CD4-positive, CD25-positive, alpha-beta regulatory T cell (primary cell): ENCODE measurements at regions not wholly inside any gene's neighbourhood (a gene's known extent, or its start where the extent isn't known, plus 50 kb on each side); places are given as distances from the start of the nearest gene placed in this dataset.

Experiments used
- ATAC-seq, 2 donors: fragments of 150-1000 bp; cut with Tn5 transposase; one replicate each; pipeline ENCODE4 v1.10.0; 2021; ENCODE audit warnings: low read depth in 2 of 2, moderate number of reproducible peaks in 2 of 2, moderate library complexity in 1 of 2
- DNase-seq, 3 donors: peaks; one replicate each; pipeline versions ENCODE4 v3.0.0 to v3.0.0-alpha.2; 2012 to 2022; ENCODE audit warnings: mixed read lengths in 1 of 3
- H3K27ac ChIP-seq: one replicate; pipeline ENCODE4 v1.7.0; 2013; ENCODE audit warnings: mild to moderate bottlenecking, low read length; ENCODE audit not compliant: insufficient read depth, poor library complexity, severe bottlenecking
- H3K27me3 ChIP-seq: one replicate; pipeline ENCODE4 v1.7.0; 2013; ENCODE audit warnings: low read length; ENCODE audit not compliant: control insufficient read depth, insufficient read depth
- H3K36me3 ChIP-seq: one replicate; pipeline ENCODE4 v1.7.0; 2013; ENCODE audit warnings: mild to moderate bottlenecking, low read length, moderate library complexity; ENCODE audit not compliant: control insufficient read depth, insufficient read depth
- H3K4me1 ChIP-seq: 2 replicates; pipeline ENCODE4 v1.7.0; 2013; ENCODE audit warnings: mild to moderate bottlenecking, low read length; ENCODE audit not compliant: insufficient read depth, control insufficient read depth, poor library complexity, severe bottlenecking
- H3K4me3 ChIP-seq: one replicate; pipeline ENCODE4 v1.7.0; 2013; ENCODE audit warnings: low read depth, mild to moderate bottlenecking, low read length, moderate library complexity
- H3K9me3 ChIP-seq, 2 experiments: 1 replicate in 1 of 2; 2 replicates in 1 of 2; pipeline ENCODE4 v1.7.0; 2013; ENCODE audit warnings: low read length in 2 of 2, mild to moderate bottlenecking in 1 of 2, moderate library complexity in 1 of 2; ENCODE audit not compliant: control insufficient read depth in 2 of 2
- H3K27ac Mint-ChIP-seq, 3 donors: one replicate each; pipeline ENCODE4 v1.8.0; 2020 to 2022; ENCODE audit warnings: mild to moderate bottlenecking in 3 of 3, mixed read lengths in 3 of 3, moderate library complexity in 2 of 3
- H3K27me3 Mint-ChIP-seq: one replicate; pipeline ENCODE4 v1.8.0; 2022; ENCODE audit warnings: mild to moderate bottlenecking, mixed read lengths
- H3K36me3 Mint-ChIP-seq: one replicate; pipeline ENCODE4 v1.8.0; 2020; ENCODE audit warnings: mixed read lengths
- H3K4me1 Mint-ChIP-seq, 4 donors: one replicate each; pipeline ENCODE4 v1.8.0; 2020 to 2022; ENCODE audit warnings: mixed read lengths in 4 of 4, mild to moderate bottlenecking in 1 of 4
- H3K4me3 Mint-ChIP-seq, 4 donors: one replicate each; pipeline ENCODE4 v1.8.0; 2020 to 2022; ENCODE audit warnings: mild to moderate bottlenecking in 4 of 4, mixed read lengths in 4 of 4, moderate library complexity in 3 of 4
- H3K9me3 Mint-ChIP-seq, 7 donors: one replicate each; pipeline ENCODE4 v1.8.0; 2020 to 2022; ENCODE audit warnings: mixed read lengths in 7 of 7, mild to moderate bottlenecking in 3 of 7, moderate library complexity in 2 of 7

- Mint-ChIP-seq H3K4me1 (peaks cover 0 to 11% (median 4%) of the 10 kb centered on the region in 4 donors), H3K4me3 (no peak overlapping the region), H3K27me3 (peaks cover 71% of the 10 kb centered on the region), H3K27ac (peak overlapping the region in 1 of 3 donors; percentile 43), H3K9me3 (peaks cover 0 to 1% (median 0%) of the 10 kb centered on the region in 7 donors), H3K36me3 (no peaks in the 10 kb centered on the region)
- Histone ChIP-seq H3K27ac (no peak overlapping the region), H3K36me3 (no peaks in the 10 kb centered on the region), H3K4me1 (peaks cover 13% of the 10 kb centered on the region), H3K4me3 (no peak overlapping the region), H3K27me3 (peaks cover 15% of the 10 kb centered on the region), H3K9me3 (no peaks in the 10 kb centered on the region)
- ATAC-seq = no peak
- no peak for DNase-seq
These were observed 50.7 kb upstream of the ACOT11 start for GRCh38 chr1:54497338-54497737.

DNA sequence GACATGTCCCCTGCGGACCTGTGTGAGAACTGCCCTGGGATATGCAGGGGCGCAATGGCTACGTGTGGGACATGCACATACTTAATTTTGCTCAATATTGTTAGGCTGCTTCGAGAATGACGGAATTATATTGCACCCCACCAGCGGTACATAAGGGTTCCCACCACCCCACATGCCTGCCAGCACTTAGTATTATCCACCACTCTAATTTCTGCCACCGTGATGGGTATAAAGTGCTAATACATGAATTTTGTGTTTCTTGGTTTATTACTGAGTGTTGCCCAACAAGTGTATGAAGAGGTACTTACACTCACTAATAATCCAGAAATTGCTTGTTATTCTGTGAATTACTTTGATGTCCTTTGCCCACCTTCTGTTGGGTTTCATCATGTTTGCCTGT lies 52.1 kb upstream of the ACOT11 start:
- no peak for DNase-seq
- peaks cover 62% of the 10 kb centered on the region for H3K27me3 Mint-ChIP-seq
- Histone ChIP-seq H3K4me1 (peaks cover 13% of the 10 kb centered on the region), H3K27ac (no peak overlapping the region), H3K4me3 (no peak overlapping the region), H3K36me3 (no peaks in the 10 kb centered on the region), H3K27me3 (peaks cover 12% of the 10 kb centered on the region), H3K9me3 (no peaks in the 10 kb centered on the region)
- H3K36me3 Mint-ChIP-seq = no peaks in the 10 kb centered on the region
- H3K9me3 Mint-ChIP-seq = peaks cover 0 to 1% (median 0%) of the 10 kb centered on the region in 7 donors
- H3K27ac Mint-ChIP-seq = no peak overlapping the region
- no peak for ATAC-seq
- H3K4me3 Mint-ChIP-seq = no peak overlapping the region
- peaks cover 0 to 11% (median 4%) of the 10 kb centered on the region in 4 donors for H3K4me1 Mint-ChIP-seq

GRCh38 chr1:54493608-54494007 lies 54.4 kb upstream of the ACOT11 start:
- DNase-seq (no peak), ATAC-seq (no peak)
- Histone ChIP-seq H3K27me3 (peaks cover 11% of the 10 kb centered on the region), H3K27ac (no peak overlapping the region), H3K36me3 (no peaks in the 10 kb centered on the region), H3K4me3 (no peak overlapping the region), H3K9me3 (no peaks in the 10 kb centered on the region), H3K4me1 (peaks cover 7% of the 10 kb centered on the region)
- Mint-ChIP-seq H3K4me1 (peaks cover 0 to 12% (median 5%) of the 10 kb centered on the region in 4 donors), H3K36me3 (no peaks in the 10 kb centered on the region), H3K4me3 (peak overlapping the region in 2 of 4 donors; percentile 3 to 83), H3K27me3 (peaks cover 45% of the 10 kb centered on the region), H3K27ac (no peak overlapping the region), H3K9me3 (peaks cover 0 to 1% (median 0%) of the 10 kb centered on the region in 7 donors)

- no peaks in the 10 kb centered on the region for H3K9me3 ChIP-seq
- Mint-ChIP-seq H3K27ac (peak overlapping the region in 1 of 3 donors; percentile 71), H3K36me3 (no peaks in the 10 kb centered on the region), H3K9me3 (no peaks in the 10 kb centered on the region), H3K4me3 (peak overlapping the region; percentile 39 to 92 (median 84)), H3K27me3 (peaks cover 24% of the 10 kb centered on the region), H3K4me1 (peaks cover 12 to 34% (median 19%) of the 10 kb centered on the region in 4 donors)
- no peaks in the 10 kb centered on the region for H3K36me3 ChIP-seq
- no peak overlapping the region for H3K4me3 ChIP-seq
- H3K27ac ChIP-seq = no peak overlapping the region
- no peak for ATAC-seq
- H3K27me3 ChIP-seq = peaks cover 3% of the 10 kb centered on the region
- DNase-seq = no peak
- H3K4me1 ChIP-seq = peaks cover 26% of the 10 kb centered on the region
These were observed 57.4 kb upstream of the ACOT11 start for GRCh38 chr1:54490361-54491248.

DNA sequence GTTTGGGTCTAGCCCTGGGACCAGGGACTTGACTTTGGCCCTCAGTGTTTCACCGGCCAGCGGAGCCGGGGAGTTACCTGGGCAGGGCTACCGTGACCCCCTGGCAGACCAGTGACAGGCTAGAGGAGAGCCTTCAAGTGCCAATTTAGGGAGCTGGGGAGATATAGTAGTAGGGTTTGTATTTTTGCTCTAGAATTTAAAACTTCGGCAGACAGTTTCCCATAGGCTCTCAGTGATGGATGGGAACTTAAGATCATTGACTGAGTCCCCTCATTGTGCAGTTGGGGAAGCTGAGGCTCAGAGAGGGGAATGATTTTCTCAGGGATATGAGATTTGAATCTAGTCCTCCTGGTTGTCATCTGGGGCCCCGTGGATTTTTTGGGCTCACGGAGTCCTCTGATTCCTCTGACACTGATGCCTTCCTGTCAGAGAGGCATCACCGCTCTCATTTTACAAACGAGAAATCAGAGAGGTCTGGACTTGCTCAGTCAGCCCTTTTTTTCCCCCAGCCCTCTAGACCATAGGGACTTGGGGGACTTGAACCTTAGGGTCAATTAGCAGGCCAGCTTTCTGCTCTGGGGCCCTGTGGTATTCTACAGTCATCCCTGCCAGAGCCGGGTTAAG lies 58.3 kb upstream of the ACOT11 start:
- peaks cover 3% of the 10 kb centered on the region for H3K27me3 ChIP-seq
- H3K4me3 ChIP-seq = no peak overlapping the region
- H3K27ac Mint-ChIP-seq = peak overlapping the region in 2 of 3 donors; percentile 15 to 77
- ATAC-seq (peak in 1 of 2 donors; percentile 7), DNase-seq (no peak)
- peaks cover 26% of the 10 kb centered on the region for H3K4me1 ChIP-seq
- H3K36me3 ChIP-seq = no peaks in the 10 kb centered on the region
- H3K27me3 Mint-ChIP-seq = peaks cover 29% of the 10 kb centered on the region
- peak overlapping the region; percentile 84 to 93 (median 90) for H3K4me3 Mint-ChIP-seq
- H3K9me3 Mint-ChIP-seq = no peaks in the 10 kb centered on the region
- no peaks in the 10 kb centered on the region for H3K9me3 ChIP-seq
- H3K36me3 Mint-ChIP-seq = no peaks in the 10 kb centered on the region
- peaks cover 12 to 40% (median 25%) of the 10 kb centered on the region in 4 donors for H3K4me1 Mint-ChIP-seq
- H3K27ac ChIP-seq = no peak overlapping the region

DNA sequence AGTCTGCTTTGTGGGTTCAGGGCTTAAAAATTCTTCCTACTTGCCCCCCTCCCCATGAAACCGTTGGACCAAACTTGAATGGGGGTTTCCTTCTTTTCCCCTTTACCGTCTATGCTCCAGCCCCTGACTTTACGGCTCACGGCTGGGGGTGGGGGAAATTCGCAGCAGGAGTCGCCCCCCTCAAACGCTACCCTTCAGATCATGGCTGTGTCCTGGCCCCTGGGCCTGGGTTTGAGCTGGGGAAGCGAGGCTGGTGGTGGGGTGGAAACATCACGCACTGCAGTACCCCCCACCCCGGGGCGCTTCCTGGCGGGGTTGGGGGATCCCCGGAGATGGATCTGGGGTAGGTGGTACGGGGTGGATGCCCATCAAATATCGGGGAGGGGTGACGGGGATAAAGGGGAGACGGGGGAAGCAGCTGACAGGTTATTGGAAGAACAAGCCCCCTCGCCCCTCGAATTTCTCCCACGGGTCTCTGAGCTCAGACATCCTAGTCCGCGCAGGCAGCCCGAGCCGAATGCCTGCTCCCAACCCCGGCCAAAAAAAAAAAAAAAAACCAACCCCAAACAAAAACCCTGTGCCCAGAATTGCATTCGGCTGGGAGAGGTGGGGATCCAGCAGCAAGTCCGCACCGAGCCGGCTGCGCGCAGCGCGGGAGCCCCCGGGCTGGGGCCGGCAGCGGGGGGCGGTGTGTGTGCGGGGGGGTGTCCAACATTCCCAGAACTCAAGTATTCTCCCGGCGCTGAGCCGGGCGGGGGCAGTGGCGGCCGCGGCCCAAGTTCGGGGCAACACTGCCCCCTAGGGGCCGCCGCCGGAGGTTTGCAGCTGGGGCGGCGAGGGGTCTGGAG lies 59.0 kb upstream of the ACOT11 start:
- H3K4me1 ChIP-seq = peaks cover 26% of the 10 kb centered on the region
- H3K9me3 ChIP-seq = no peaks in the 10 kb centered on the region
- H3K27ac ChIP-seq = peak overlapping the region; percentile 63
- H3K9me3 Mint-ChIP-seq = no peaks in the 10 kb centered on the region
- H3K36me3 ChIP-seq = no peaks in the 10 kb centered on the region
- peaks cover 3% of the 10 kb centered on the region for H3K27me3 ChIP-seq
- DNase-seq (peak; percentile 54 to 70 (median 58)), ATAC-seq (peak; percentile 69 to 75)
- H3K4me3 ChIP-seq = peak overlapping the region; percentile 57
- no peaks in the 10 kb centered on the region for H3K36me3 Mint-ChIP-seq
- peaks cover 12 to 43% (median 28%) of the 10 kb centered on the region in 4 donors for H3K4me1 Mint-ChIP-seq
- H3K27me3 Mint-ChIP-seq = peaks cover 25% of the 10 kb centered on the region
- H3K27ac Mint-ChIP-seq = peak overlapping the region; percentile 23 to 93 (median 77)
- H3K4me3 Mint-ChIP-seq = peak overlapping the region; percentile 84 to 93 (median 90)

- Mint-ChIP-seq H3K27me3 (peaks cover 18% of the 10 kb centered on the region), H3K4me1 (peaks cover 12 to 45% (median 31%) of the 10 kb centered on the region in 4 donors), H3K27ac (peak overlapping the region; percentile 52 to 93 (median 73)), H3K36me3 (no peaks in the 10 kb centered on the region), H3K9me3 (no peaks in the 10 kb centered on the region), H3K4me3 (peak overlapping the region; percentile 84 to 93 (median 91))
- Histone ChIP-seq H3K36me3 (no peaks in the 10 kb centered on the region), H3K4me3 (peak overlapping the region; percentile 62), H3K4me1 (peaks cover 26% of the 10 kb centered on the region), H3K27ac (peak overlapping the region; percentile 63), H3K27me3 (no peaks in the 10 kb centered on the region), H3K9me3 (no peaks in the 10 kb centered on the region)
- ATAC-seq (peak; percentile 43 to 51), DNase-seq (peak; percentile 62 to 80 (median 63))
These were observed 59.8 kb upstream of the ACOT11 start for GRCh38 chr1:54488065-54488750.
